H1 (cell line): ENCODE measurements at regions not wholly inside any gene's neighbourhood (a gene's known extent, or its start where the extent isn't known, plus 50 kb on each side); places are given as distances from the start of the nearest gene placed in this dataset.

Experiments
- ATF3 ChIP-seq: IDR thresholded peaks from 2 replicates; pipeline ENCODE4 v1.6.1; 2011; ENCODE audit warnings: low read depth, mild to moderate bottlenecking, low read length; ENCODE audit not compliant: insufficient read depth
- CBX5 ChIP-seq: fragments of 300-800, 300-1000 bp; sonication (generic); IDR thresholded peaks from 2 replicates; pipeline ENCODE4 v1.7.1; 2016; ENCODE audit warnings: antibody characterized with exemption, low read length, low read depth
- CTCF ChIP-seq, 3 experiments: IDR thresholded peaks; 1 replicate in 2 of 3; 2 replicates in 1 of 3; pipeline versions ENCODE4 v1.5.1 to v1.6.1; 2011; ENCODE audit warnings: low read length in 3 of 3, mild to moderate bottlenecking in 3 of 3, inconsistent platforms in 2 of 3, low read depth in 1 of 3, moderate library complexity in 1 of 3; ENCODE audit not compliant: insufficient read depth in 1 of 3; ENCODE audit errors: control extremely low read depth in 1 of 3
- EGR1 ChIP-seq: IDR thresholded peaks from 2 replicates; pipeline ENCODE4 v1.6.1; 2011; ENCODE audit warnings: low read depth, low read length, borderline replicate concordance
- EP300 ChIP-seq, 2 experiments: IDR thresholded peaks; 1 replicate in 1 of 2; 2 replicates in 1 of 2; pipeline ENCODE4 v1.6.1; 2011 to 2012; ENCODE audit warnings: low read depth in 2 of 2, low read length in 2 of 2, mild to moderate bottlenecking in 2 of 2, borderline replicate concordance in 1 of 2, inconsistent platforms in 1 of 2, moderate library complexity in 1 of 2
- EZH2 ChIP-seq: fragments of 200-600 bp; sonication (generic); IDR thresholded peaks from 2 replicates; pipeline ENCODE4 v1.7.1; 2012; ENCODE audit warnings: low read depth, mild to moderate bottlenecking, moderate library complexity, low read length, inconsistent platforms; ENCODE audit not compliant: severe bottlenecking
- JUN ChIP-seq: IDR thresholded peaks from 2 replicates; pipeline ENCODE4 v1.6.1; 2011; ENCODE audit warnings: low read depth, mild to moderate bottlenecking, improper control_type of control experiment, low read length
- KDM5A ChIP-seq: fragments of 200-600 bp; IDR thresholded peaks from 2 replicates; pipeline ENCODE4 v1.7.1; 2012; ENCODE audit warnings: mild to moderate bottlenecking, low read length, inconsistent platforms, mixed read lengths
- POLR2A ChIP-seq, 2 experiments: IDR thresholded peaks; 1 replicate in 1 of 2; 2 replicates in 1 of 2; pipeline ENCODE4 v1.6.1; 2011; ENCODE audit warnings: low read depth in 2 of 2, low read length in 2 of 2, mild to moderate bottlenecking in 2 of 2; ENCODE audit errors: control extremely low read depth in 1 of 2
- RFX5 ChIP-seq: IDR thresholded peaks from 2 replicates; pipeline ENCODE4 v1.6.1; 2011; ENCODE audit warnings: low read depth, low read length, improper control_type of control experiment, borderline replicate concordance
- SP4 ChIP-seq: IDR thresholded peaks from 2 replicates; pipeline ENCODE4 v1.6.1; 2012; ENCODE audit warnings: low read length, inconsistent platforms
- SRF ChIP-seq: IDR thresholded peaks from 2 replicates; pipeline ENCODE4 v1.6.1; 2011; ENCODE audit warnings: mild to moderate bottlenecking, low read depth, low read length, moderate library complexity
- SUZ12 ChIP-seq: fragments of 200-600 bp; sonication (generic); IDR thresholded peaks from 2 replicates; pipeline ENCODE4 v1.6.1; 2012; ENCODE audit warnings: mild to moderate bottlenecking, inconsistent platforms, low read length, moderate library complexity, mixed read lengths
- TCF12 ChIP-seq: IDR thresholded peaks from 2 replicates; pipeline ENCODE4 v1.6.1; 2011; ENCODE audit warnings: low read depth, mild to moderate bottlenecking, low read length

- TF ChIP-seq TCF12 (no peak), POLR2A (IDR thresholded peaks at IDR 0.05; ENCODE audit: control extremely low read depth in 1 of 2, low read depth in 2 of 2, low read length in 2 of 2) (no peak), CBX5 (no peak), SP4 (no peak), CTCF (IDR thresholded peaks at IDR 0.05; ENCODE audit: control extremely low read depth in 1 of 3, insufficient read depth in 1 of 3, low read depth in 1 of 3, low read length in 3 of 3) (no peak), ATF3 (no peak), SRF (no peak), EGR1 (no peak), EP300 (IDR thresholded peaks at IDR 0.05; ENCODE audit: borderline replicate concordance in 1 of 2, low read depth in 2 of 2, low read length in 2 of 2) (no peak), SUZ12 (no peak), KDM5A (no peak), RFX5 (no peak), EZH2 (no peak), JUN (no peak)
Measured at GRCh38 chr2:82055846-82056245, 1751.3 kb upstream of the LRRTM1 start.
